OCI-LY3 (cell line): ENCODE measurements at regions not wholly inside any gene's neighbourhood (a gene's known extent, or its start where the extent isn't known, plus 50 kb on each side); places are given as distances from the start of the nearest gene placed in this dataset.

Experiments used
- EZH2phosphoT487 ChIP-seq: fragments of 200-600 bp; shearing (Covaris generic); IDR thresholded peaks from 2 replicates; pipeline ENCODE4 v1.6.1; 2018; ENCODE audit warnings: antibody characterized with exemption, mixed run types, low read depth
- TF ChIP-seq, protein P1 (sequence below): fragments of 200-600, 300-600 bp; sonication (generic); IDR thresholded peaks from 2 replicates; pipeline ENCODE4 v1.5.1; 2014; ENCODE audit warnings: antibody characterized with exemption, low read length, low read depth

DNA sequence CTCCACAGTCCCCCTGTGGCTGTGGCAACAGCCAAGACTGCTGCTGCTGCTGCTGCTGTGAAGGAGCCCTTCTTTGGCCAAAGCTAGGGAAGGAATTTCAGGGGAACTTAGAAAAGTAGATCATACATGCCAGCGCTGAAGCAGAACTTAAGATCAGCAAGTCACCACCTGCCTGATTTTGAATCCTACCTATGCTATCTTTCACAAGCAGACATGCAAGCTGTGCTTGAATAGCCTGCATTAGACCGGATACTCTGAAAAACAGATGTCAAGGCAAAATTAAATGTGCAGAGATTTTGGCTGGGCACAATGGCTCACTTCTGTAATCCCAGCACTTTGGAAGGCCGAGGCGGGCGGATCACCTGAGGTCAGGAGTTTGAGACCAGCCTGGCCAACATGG lies 99.3 kb upstream of the ZNF366 start:
- TF ChIP-seq, protein P1, sequence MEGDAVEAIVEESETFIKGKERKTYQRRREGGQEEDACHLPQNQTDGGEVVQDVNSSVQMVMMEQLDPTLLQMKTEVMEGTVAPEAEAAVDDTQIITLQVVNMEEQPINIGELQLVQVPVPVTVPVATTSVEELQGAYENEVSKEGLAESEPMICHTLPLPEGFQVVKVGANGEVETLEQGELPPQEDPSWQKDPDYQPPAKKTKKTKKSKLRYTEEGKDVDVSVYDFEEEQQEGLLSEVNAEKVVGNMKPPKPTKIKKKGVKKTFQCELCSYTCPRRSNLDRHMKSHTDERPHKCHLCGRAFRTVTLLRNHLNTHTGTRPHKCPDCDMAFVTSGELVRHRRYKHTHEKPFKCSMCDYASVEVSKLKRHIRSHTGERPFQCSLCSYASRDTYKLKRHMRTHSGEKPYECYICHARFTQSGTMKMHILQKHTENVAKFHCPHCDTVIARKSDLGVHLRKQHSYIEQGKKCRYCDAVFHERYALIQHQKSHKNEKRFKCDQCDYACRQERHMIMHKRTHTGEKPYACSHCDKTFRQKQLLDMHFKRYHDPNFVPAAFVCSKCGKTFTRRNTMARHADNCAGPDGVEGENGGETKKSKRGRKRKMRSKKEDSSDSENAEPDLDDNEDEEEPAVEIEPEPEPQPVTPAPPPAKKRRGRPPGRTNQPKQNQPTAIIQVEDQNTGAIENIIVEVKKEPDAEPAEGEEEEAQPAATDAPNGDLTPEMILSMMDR = no peak
- no peak for TF ChIP-seq EZH2phosphoT487
